ENCODE measurements at regions not wholly inside any gene's neighbourhood (a gene's known extent, or its start where the extent isn't known, plus 50 kb on each side); places are given as distances from the start of the nearest gene placed in this dataset.

GRCh38 chr7:10731253-10731773 lies 242.4 kb upstream of the PHF14 start:
- no peak for TF ChIP-seq CTCF (IDR thresholded peaks at IDR 0.05)
- TF ChIP-seq ZFX (IDR thresholded peaks at IDR 0.05; ENCODE audit: borderline replicate concordance): no peak
